HuH-7 (cell line): ENCODE measurements at regions not wholly inside any gene's neighbourhood (a gene's known extent, or its start where the extent isn't known, plus 50 kb on each side); places are given as distances from the start of the nearest gene placed in this dataset.

Experiments
- DNase-seq: peaks from one replicate; pipeline ENCODE4 v3.0.0; 2011; ENCODE audit warnings: low spot score

GRCh38 chr6:95243053-95243452 lies 334.3 kb upstream of the MANEA start:
- DNase-seq, result no peak

DNA sequence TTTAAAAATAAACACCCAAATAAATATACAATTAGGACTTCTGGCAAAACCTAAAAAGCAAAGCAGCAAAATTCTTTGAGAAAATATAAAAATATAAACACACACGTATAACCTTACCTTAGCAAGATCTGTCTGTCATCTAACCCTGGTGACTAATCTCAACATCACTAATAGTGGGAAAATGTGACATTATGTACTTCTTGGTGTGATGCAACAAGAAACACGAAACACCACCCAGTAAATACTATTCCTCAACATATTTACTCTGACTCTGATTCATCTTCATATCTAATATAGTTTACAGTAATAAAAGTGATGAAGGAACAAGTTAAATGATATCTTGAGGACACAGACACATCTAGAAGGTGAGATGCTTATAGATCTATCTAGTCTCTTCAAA lies 332.6 kb upstream of the MANEA start:
- no peak for DNase-seq

- DNase-seq, result no peak
Observed at GRCh38 chr6:95248499-95248898, 328.8 kb upstream of the MANEA start.

DNA sequence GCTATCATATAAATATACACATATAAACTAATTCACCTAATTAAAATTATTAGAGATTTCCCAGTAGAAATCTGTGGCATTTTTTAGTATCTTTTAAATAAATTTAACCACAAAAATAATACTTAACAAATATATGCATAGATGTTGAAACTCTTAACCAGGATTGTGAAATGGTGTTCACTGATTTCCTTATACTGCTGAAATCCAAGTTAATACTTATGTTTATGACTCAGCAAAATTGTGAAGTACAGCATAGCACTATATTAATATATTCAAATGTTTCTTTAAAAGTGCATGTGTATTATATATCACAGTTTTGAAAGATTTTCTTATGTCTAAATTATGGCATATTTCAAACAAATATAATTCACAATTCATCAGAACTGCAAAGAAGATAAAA lies 328.2 kb upstream of the MANEA start:
- DNase-seq, result no peak

GRCh38 chr6:95249661-95250060 lies 327.7 kb upstream of the MANEA start:
- no peak for DNase-seq

DNA sequence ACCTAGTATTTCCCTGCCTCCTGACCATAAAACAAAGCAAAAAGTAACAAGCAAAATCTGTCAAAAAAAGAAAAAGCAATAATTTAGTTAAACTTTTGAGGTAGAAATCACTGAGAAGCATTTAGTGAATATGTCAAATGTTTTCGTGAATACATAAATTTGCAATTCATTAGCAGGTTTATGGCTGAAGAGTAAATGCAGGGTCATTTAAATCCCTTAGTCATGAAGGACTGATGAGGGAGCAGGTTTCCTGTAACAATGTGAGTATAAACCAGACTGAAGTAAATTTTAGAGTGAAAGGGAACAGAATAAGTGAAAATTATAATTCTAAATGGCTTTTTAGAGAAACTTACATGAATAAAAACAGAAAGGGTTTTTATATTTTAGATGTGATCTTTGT lies 313.5 kb upstream of the MANEA start:
- no peak for DNase-seq

- DNase-seq, result no peak
Observed at GRCh38 chr6:95266537-95267258, 310.6 kb upstream of the MANEA start.

DNA sequence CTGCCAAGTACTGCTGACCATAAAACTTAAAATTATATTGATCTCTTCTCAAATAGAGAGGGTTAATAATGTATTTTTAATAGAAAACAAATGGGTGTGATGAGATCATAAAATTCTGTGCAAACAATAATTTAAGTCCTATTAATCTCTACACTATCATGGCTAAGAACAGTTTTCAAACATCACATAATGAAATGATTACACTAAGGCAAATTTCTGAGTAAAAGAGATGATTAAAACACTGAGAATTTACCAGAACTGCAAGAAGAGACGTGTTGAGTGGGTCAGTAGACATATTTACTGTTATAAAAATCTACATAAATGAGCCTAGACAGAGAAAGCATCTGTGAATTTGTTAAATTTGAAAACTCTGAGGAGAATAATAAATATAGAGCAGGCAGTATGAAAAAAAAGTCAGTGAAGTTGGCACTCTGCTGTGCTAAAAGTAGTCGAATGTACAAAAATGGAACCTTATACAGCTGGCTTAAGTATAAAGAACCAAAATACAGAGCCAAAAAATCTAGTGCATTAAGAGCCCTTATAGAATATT lies 302.6 kb upstream of the MANEA start:
- DNase-seq, result no peak

GRCh38 chr6:95279616-95280015 lies 297.7 kb upstream of the MANEA start:
- no peak for DNase-seq

- no peak for DNase-seq
Observed at GRCh38 chr6:95280686-95281273, 296.6 kb upstream of the MANEA start.

DNA sequence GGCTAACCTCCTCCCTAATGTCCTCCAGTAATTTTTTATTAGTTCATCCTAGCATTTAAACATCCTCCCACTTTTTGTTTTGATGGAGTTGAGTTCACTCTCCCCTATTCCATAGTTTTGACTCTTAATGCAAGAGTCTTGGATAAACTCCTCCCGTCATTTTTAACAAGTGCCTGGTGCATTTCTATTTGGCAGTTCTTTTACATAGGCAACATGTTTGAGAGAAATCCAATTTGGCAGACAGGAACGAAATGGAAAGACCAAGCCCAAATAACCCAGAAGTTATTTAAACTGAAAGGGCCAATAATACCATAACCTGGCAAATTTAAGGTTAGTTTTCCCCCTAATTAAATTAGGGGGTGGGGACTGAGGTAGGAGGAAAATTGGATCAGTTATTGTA lies 291.5 kb upstream of the MANEA start:
- no peak for DNase-seq

DNA sequence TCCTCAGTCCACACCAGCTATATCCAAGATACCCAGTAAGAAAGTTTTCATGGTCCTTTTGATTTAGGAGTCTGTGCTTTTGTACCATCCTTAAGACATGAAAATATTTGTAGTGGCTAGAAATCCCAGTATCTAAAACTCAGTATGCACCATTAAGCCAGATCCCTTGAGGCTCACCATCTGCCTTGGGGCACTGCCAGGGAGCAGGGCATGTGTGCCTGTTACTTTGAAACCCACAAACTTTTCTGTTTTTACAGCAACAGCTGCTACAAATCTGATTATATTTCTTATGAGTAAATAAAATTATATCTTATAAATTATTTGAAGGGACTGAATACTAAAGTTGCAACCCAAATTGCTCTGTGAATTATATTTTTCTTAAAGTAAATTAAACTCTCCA lies 290.5 kb upstream of the MANEA start:
- DNase-seq, result no peak

- no peak for DNase-seq
Observed at GRCh38 chr6:95288251-95288650, 289.1 kb upstream of the MANEA start.

DNA sequence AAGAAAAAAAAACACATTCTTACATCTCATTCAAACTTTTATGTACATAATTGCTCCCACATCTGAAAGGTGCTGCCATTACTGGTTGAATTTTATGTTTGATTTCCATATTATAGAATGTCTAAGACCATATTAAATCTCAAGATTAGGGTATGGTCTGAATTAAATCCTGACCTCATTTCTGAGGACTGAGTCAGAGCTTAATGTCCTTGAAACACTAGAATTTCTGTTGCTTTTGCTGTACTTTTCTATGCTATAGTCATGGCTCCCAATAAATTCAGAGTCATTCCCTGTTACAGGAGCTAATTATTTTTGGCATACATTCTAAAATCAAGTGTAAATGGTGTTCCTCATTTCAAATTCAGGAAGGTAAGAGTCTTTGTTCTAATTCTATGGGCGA lies 285.3 kb upstream of the MANEA start:
- no peak for DNase-seq

GRCh38 chr6:95293257-95293656 lies 284.1 kb upstream of the MANEA start:
- no peak for DNase-seq

DNA sequence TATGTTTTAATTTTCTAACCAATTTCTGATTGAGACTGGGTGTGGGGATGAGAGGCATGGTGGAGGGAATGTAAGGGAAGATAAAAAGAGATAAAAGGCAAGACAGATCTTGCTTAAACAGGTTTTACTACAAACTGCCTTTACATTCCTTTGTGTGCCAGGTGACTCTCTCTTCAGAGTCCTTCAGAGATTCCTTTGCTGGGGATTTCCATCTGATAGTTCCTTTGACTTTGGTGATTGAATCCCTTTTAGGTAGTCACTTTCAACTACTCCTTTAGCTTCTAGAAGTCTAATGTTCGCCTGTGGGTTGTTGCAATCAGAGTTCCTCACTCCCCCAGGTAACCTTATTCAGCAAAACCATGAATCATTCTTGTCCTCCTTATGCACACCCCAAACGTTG lies 283.3 kb upstream of the MANEA start:
- no peak for DNase-seq

GRCh38 chr6:95309545-95309944 lies 267.8 kb upstream of the MANEA start:
- DNase-seq, result no peak

GRCh38 chr6:95318137-95318536 lies 259.2 kb upstream of the MANEA start:
- no peak for DNase-seq

- DNase-seq, result no peak
Observed at GRCh38 chr6:95321126-95321525, 256.2 kb upstream of the MANEA start.

DNA sequence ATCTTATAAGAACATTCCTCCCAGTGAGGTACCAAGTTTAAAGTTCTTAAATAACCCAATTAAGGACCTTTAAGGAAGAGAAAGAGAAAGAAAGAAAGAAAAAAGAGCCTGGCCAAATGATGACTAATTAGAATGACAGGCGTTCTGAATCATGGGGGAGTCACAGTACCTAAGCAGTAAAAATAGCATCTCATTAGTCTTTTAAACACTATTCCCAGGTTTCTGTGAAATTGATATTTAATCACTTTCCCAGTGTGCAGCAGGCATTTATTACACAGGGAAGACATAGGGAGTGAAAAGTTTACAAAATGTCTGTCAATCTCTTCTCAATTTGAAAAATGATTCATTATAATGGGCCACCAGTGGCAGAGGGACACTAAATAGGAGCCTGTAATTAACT lies 251.4 kb upstream of the MANEA start:
- no peak for DNase-seq

GRCh38 chr6:95328231-95328630 lies 249.1 kb upstream of the MANEA start:
- no peak for DNase-seq

DNA sequence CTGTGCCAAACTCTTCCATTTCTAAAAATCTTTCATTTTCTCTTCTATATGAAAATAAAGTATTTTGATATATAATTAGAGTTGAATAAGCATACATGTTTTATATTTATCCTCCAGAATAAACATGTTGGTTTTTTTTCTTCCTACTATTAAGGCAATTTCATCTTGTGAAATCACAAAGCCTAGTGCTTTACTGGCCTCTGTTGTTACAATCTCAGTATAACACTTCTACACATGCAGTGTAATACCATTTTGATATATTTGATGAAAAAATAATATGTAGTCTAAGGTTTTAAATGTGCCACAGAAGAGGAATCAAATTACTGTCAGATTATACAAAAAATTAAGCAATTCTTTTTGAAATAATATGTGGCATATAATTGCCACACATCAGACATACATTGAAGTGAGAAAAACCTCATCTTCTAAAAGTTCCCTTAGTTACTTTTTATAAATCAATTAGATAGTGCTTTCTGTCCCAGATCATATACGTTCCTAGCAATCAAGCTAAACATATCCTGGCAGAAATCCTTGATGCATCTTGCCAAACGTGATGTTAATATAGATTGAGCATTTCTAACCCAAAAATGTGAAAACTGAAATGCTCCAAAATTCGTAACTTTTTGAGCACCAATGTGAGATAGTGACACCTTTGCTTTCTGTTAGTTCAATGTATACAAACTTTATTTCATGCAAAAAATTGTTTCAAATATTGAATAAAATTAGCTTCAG lies 225.1 kb upstream of the MANEA start:
- no peak for DNase-seq

DNA sequence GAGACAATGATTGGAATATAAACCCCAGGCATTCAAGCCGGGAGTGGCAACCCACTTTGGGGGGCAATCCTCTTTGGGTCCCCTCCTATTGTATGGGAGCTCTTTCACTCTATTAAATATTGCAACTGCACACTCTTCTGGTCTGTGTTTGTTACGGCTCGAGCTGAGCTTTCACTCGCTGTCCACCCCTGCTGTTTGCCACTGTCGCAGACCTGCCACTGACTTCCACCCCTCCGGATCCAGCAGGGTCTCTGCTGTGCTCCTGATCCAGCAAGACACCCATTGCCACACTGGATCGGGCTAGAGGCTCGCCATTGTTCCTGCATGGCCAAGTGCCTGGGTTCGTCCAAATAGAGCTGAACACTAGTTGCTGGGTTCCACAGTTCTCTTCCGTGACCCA lies 222.8 kb upstream of the MANEA start:
- no peak for DNase-seq
